PC-9 (cell line): ENCODE measurements at regions not wholly inside any gene's neighbourhood (a gene's known extent, or its start where the extent isn't known, plus 50 kb on each side); places are given as distances from the start of the nearest gene placed in this dataset.

ENCODE experiments used
- BruUV-seq: library from RNA; stranded (reverse); fragments of 400-500 nt; replicated peaks from 2 replicates; lab custom pipeline; 2021; lab: Mats Ljungman, UMichigan
- CTCF ChIA-PET: fragments of 300-600 bp; sonication (Branson Sonifier 250); formaldehyde crosslinking; loops from one replicate; lab custom pipeline; 2022; ENCODE audit warnings: antibody characterized with exemption; lab: Charles Lee
- POLR2A ChIA-PET: fragments of 300-600 bp; sonication (Branson Sonifier 250); formaldehyde crosslinking; loops from one replicate; lab custom pipeline; 2022; ENCODE audit warnings: antibody characterized with exemption; ENCODE audit not compliant: unreplicated experiment; lab: Charles Lee
- DNase-seq, 2 experiments: peaks; one replicate each; pipeline versions ENCODE4 v3.0.0 to v3.0.0-alpha.2; 2015 to 2022; ENCODE audit warnings: mixed read lengths in 1 of 2
- H2AFZ ChIP-seq: fragments of 200-600 bp; sonication (generic); 2 replicates; pipeline ENCODE4 v1.8.1; 2017; ENCODE audit warnings: antibody characterized with exemption
- H3F3A ChIP-seq: fragments of 200-600 bp; sonication (generic); 2 replicates; pipeline ENCODE4 v1.8.1; 2017; ENCODE audit warnings: antibody characterized with exemption, mild to moderate bottlenecking, low read depth; ENCODE audit not compliant: insufficient read depth
- H3K27ac ChIP-seq: fragments of 200-600 bp; sonication (generic); 2 replicates; pipeline ENCODE4 v1.6.1; 2016; ENCODE audit warnings: mixed run types
- H3K27me3 ChIP-seq: fragments of 200-600 bp; sonication (generic); 2 replicates; pipeline ENCODE4 v1.6.1; 2016; ENCODE audit warnings: low read depth, mixed run types; ENCODE audit not compliant: insufficient read depth
- H3K36me3 ChIP-seq: fragments of 200-600 bp; sonication (generic); 2 replicates; pipeline ENCODE4 v1.6.1; 2016; ENCODE audit warnings: low read depth, mixed run types
- H3K4me1 ChIP-seq: fragments of 200-600 bp; sonication (generic); replicated peaks from 2 replicates; pipeline ENCODE4 v1.6.1; 2016; ENCODE audit warnings: mixed run types; ENCODE audit not compliant: insufficient read depth
- H3K4me2 ChIP-seq: fragments of 200-600 bp; sonication (generic); 2 replicates; pipeline ENCODE4 v1.6.1; 2017; ENCODE audit warnings: mixed run types
- H3K4me3 ChIP-seq: fragments of 200-600 bp; sonication (generic); 2 replicates; pipeline ENCODE4 v1.6.1; 2016; ENCODE audit warnings: mixed run types
- H3K79me2 ChIP-seq: fragments of 200-600 bp; sonication (generic); 2 replicates; pipeline ENCODE4 v1.6.1; 2017; ENCODE audit warnings: low read depth, mixed run types
- H3K9me2 ChIP-seq: fragments of 200-600 bp; sonication (generic); 2 replicates; pipeline ENCODE4 v1.8.1; 2017; ENCODE audit warnings: mild to moderate bottlenecking; ENCODE audit not compliant: insufficient read depth
- H3K9me3 ChIP-seq: fragments of 200-600 bp; sonication (generic); 2 replicates; pipeline ENCODE4 v1.8.1; 2016; ENCODE audit warnings: low read depth; ENCODE audit not compliant: insufficient read depth
- H4K20me1 ChIP-seq: fragments of 200-600 bp; sonication (generic); 2 replicates; pipeline ENCODE4 v1.8.1; 2017; ENCODE audit not compliant: insufficient read depth
- EZH2 ChIP-seq: fragments of 200-600 bp; sonication (generic); IDR thresholded peaks from 2 replicates; pipeline ENCODE4 v1.8.0; 2017; ENCODE audit warnings: antibody characterized with exemption, low read depth
- intact Hi-C: fragments of 100-400 bp; cut with micrococcal nuclease; formaldehyde crosslinking; loops from one replicate; pipeline ENCODE4 v1.10.0; 2022; ENCODE audit not compliant: unreplicated experiment
- TF ChIP-seq, protein P1 (sequence below): fragments of 200-600 bp; sonication (generic); conservative IDR thresholded peaks from 2 replicates; pipeline ENCODE4 v1.6.1; 2017; ENCODE audit warnings: mixed run types, antibody characterized with exemption, mild to moderate bottlenecking, moderate library complexity

DNA sequence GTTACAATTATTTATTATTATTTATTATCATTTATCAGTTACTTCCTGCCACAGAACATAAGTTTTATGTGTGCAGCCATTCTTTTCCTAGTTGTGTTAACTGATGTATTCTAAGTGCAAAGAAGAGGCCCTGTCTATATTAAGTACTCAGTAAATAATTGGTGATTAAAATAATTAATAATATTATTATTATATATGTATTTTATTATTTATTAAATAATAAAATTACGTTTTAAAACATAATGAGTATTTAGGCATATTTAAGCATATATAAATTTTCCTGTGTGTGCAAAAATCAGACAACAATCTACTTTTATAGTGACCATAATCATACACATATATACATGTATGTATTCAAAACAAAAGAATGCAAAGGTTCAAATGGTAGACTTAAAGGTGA lies 1871.6 kb upstream of the IGFBP7 start:
- no TSS peak for BruUV-seq
- no peak for TF ChIP-seq EZH2
- TF ChIP-seq, protein P1, sequence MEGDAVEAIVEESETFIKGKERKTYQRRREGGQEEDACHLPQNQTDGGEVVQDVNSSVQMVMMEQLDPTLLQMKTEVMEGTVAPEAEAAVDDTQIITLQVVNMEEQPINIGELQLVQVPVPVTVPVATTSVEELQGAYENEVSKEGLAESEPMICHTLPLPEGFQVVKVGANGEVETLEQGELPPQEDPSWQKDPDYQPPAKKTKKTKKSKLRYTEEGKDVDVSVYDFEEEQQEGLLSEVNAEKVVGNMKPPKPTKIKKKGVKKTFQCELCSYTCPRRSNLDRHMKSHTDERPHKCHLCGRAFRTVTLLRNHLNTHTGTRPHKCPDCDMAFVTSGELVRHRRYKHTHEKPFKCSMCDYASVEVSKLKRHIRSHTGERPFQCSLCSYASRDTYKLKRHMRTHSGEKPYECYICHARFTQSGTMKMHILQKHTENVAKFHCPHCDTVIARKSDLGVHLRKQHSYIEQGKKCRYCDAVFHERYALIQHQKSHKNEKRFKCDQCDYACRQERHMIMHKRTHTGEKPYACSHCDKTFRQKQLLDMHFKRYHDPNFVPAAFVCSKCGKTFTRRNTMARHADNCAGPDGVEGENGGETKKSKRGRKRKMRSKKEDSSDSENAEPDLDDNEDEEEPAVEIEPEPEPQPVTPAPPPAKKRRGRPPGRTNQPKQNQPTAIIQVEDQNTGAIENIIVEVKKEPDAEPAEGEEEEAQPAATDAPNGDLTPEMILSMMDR, result no peak

DNA sequence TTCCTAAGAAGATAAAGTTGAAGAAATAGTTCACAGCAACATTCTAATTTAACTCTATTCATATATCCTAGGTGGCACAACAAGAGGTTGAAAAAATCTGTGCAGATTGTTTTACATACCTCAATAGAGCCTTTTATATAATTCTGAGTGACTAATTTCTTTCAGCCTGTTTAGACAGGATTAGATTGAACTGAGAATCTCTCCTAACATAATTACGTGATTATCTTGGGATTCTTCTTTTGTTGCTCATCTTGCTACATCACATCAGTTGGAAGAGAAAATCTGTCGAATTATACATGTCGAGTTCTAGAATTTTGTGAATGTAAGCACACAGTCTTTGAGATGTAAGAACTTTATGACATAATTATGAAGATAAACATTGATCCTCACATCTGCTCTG lies 1873.7 kb upstream of the IGFBP7 start:
- Histone ChIP-seq H3K4me2 (no peak overlapping the region), H3F3A (no peaks in the 10 kb centered on the region), H4K20me1 (no peaks in the 10 kb centered on the region), H3K9me2 (no peaks in the 10 kb centered on the region), H3K27me3 (no peaks in the 10 kb centered on the region), H2AFZ (no peak overlapping the region), H3K79me2 (no peaks in the 10 kb centered on the region), H3K4me3 (no peak overlapping the region), H3K36me3 (no peaks in the 10 kb centered on the region), H3K4me1 (no peaks in the 10 kb centered on the region), H3K9me3 (no peaks in the 10 kb centered on the region), H3K27ac (no peak overlapping the region)
- POLR2A ChIA-PET, result no interaction called here
- TF ChIP-seq, protein P1, result no peak
- no peak for TF ChIP-seq EZH2
- DNase-seq, result no peak
- BruUV-seq, result no TSS peak
- intact Hi-C loops, result no loop called here
- CTCF ChIA-PET, result no interaction called here

More for the DNA sequence above, 1871.6 kb upstream of the IGFBP7 start:
- no peaks in the 10 kb centered on the region for H3K27me3 ChIP-seq
- DNase-seq, result no peak
- no peak overlapping the region for H2AFZ ChIP-seq
- POLR2A ChIA-PET, result no interaction called here
- H3K4me3 ChIP-seq, result no peak overlapping the region
- no peaks in the 10 kb centered on the region for H3F3A ChIP-seq
- no peak overlapping the region for H3K27ac ChIP-seq
- no peaks in the 10 kb centered on the region for H3K9me2 ChIP-seq
- intact Hi-C loops, result no loop called here
- no peaks in the 10 kb centered on the region for H3K36me3 ChIP-seq
- H3K79me2 ChIP-seq, result no peaks in the 10 kb centered on the region
- no peaks in the 10 kb centered on the region for H3K4me1 ChIP-seq
- CTCF ChIA-PET, result no interaction called here
- H3K9me3 ChIP-seq, result no peaks in the 10 kb centered on the region
- H3K4me2 ChIP-seq, result no peak overlapping the region
- no peaks in the 10 kb centered on the region for H4K20me1 ChIP-seq

DNA sequence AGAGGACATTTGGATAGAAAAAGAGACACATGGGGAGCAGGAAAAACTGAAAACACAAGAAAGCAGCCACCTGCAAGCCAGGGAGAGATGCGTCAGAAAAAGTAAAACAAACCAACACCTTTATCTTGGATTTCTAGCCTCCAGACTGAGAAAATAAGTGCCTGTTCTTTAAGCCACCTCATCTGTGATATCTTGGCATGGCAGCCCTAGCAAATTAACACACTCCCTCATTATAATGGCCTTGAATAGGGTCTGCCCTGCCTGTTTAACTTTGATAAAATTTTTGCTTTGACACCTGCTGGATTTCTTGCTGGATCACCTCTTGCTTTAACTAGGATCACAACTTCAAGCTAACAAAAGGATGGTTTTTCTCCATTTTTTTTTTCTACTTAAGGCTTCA lies 1892.0 kb upstream of the IGFBP7 start:
- POLR2A ChIA-PET, result no interaction called here

More for the DNA sequence above, 1892.0 kb upstream of the IGFBP7 start:
- no peaks in the 10 kb centered on the region for H3K36me3 ChIP-seq
- no peak overlapping the region for H3K27ac ChIP-seq
- no peaks in the 10 kb centered on the region for H3K79me2 ChIP-seq
- H3K4me2 ChIP-seq, result no peak overlapping the region
- no peaks in the 10 kb centered on the region for H3K9me2 ChIP-seq
- no peak overlapping the region for H2AFZ ChIP-seq
- H3K4me3 ChIP-seq, result no peak overlapping the region
- H4K20me1 ChIP-seq, result no peaks in the 10 kb centered on the region
- CTCF ChIA-PET, result no interaction called here
- intact Hi-C loops, result no loop called here
- H3K9me3 ChIP-seq, result no peaks in the 10 kb centered on the region
- no TSS peak for BruUV-seq
- no peaks in the 10 kb centered on the region for H3K27me3 ChIP-seq
- TF ChIP-seq EZH2, result no peak
- TF ChIP-seq, protein P1, result no peak
- H3F3A ChIP-seq, result no peaks in the 10 kb centered on the region
- no peak for DNase-seq
- H3K4me1 ChIP-seq, result no peaks in the 10 kb centered on the region
